ENCODE measurements at regions not wholly inside any gene's neighbourhood (a gene's known extent, or its start where the extent isn't known, plus 50 kb on each side); places are given as distances from the start of the nearest gene placed in this dataset.

- H3K4me1 ChIP-seq (ENCODE audit: control insufficient read depth, insufficient read depth, low read length), result no peaks in the 10 kb centered on the region
- H2BK5ac ChIP-seq (ENCODE audit: low read depth, low read length, poor library complexity, severe bottlenecking), result no peak overlapping the region
- intact Hi-C loops (cut with micrococcal nuclease) (no loop called here), in situ Hi-C loops (cut with MboI; ENCODE audit: low sequenced_read_pairs) (no loop called here), dilution Hi-C loops (cut with HindIII; ENCODE audit: low sequenced_read_pairs, unreplicated experiment) (no loop called here)
- ChIA-PET CTCF (no interaction called here), POLR2A (ENCODE audit: unreplicated experiment) (no interaction called here)
- no peak overlapping the region for H4K5ac ChIP-seq (ENCODE audit: low read depth, low read length)
- no peak overlapping the region for H2BK120ac ChIP-seq (ENCODE audit: low read depth, low read length)
- H3K23ac ChIP-seq (ENCODE audit: low read depth, low read length), result no peak overlapping the region
- no peak overlapping the region for H3K4me2 ChIP-seq (ENCODE audit: low read depth, low read length)
- H4K8ac ChIP-seq (ENCODE audit: low read depth in 2 of 2, low read length in 2 of 2), result no peak overlapping the region
- no peaks in the 10 kb centered on the region for H3K79me1 ChIP-seq (ENCODE audit: low read depth in 1 of 2, low read length in 2 of 2)
- no peaks in the 10 kb centered on the region for H3K36me3 ChIP-seq (ENCODE audit: control insufficient read depth, insufficient read depth, low read length)
- H3K9me3 ChIP-seq (ENCODE audit: control insufficient read depth, insufficient read depth, low read length), result no peaks in the 10 kb centered on the region
- no peak overlapping the region for H3K14ac ChIP-seq (replicated peaks; ENCODE audit: low read depth, low read length)
- no peaks in the 10 kb centered on the region for H4K20me1 ChIP-seq (ENCODE audit: insufficient read depth, low read length)
- H2BK20ac ChIP-seq (ENCODE audit: low read depth, low read length), result no peak overlapping the region
- H3K27ac ChIP-seq (ENCODE audit: insufficient read depth, low read length), result no peak overlapping the region
- H4K91ac ChIP-seq (ENCODE audit: insufficient read depth, low read depth, low read length), result no peak overlapping the region
- no peak overlapping the region for H2AK5ac ChIP-seq (ENCODE audit: low read depth, low read length)
- no peak overlapping the region for H2AFZ ChIP-seq (replicated peaks; ENCODE audit: low read length, poor library complexity)
- no TSS peak for BruUV-seq (replicated peaks)
- no peak overlapping the region for H3K4me3 ChIP-seq (ENCODE audit: insufficient read depth, low read depth, low read length)
- no peak overlapping the region for H3K56ac ChIP-seq (ENCODE audit: extremely low read depth, insufficient read depth, low read length)
- H2BK15ac ChIP-seq (ENCODE audit: low read depth, low read length), result no peak overlapping the region
- WGBS, 2 experiments (ENCODE audit: extremely low coverage in 2 of 2, insufficient read length in 1 of 2), result 100% methylated on average over 2 of the region's 4 CpGs; no CpG with 5 or more reads in 1 of the 2 experiments
- no peak overlapping the region for H3K18ac ChIP-seq (ENCODE audit: low read depth, low read length)
- H3K27me3 ChIP-seq (ENCODE audit: control insufficient read depth, insufficient read depth, low read length), result no peaks in the 10 kb centered on the region; the same call in 1 of the 2 replicates
- H3K9ac ChIP-seq (ENCODE audit: low read depth, low read length), result no peak overlapping the region
- no peak overlapping the region for H3K4ac ChIP-seq (ENCODE audit: low read depth, low read length)
- ATAC-seq (ENCODE audit: low read depth) (no peak), DNase-seq (no peak)
- TF ChIP-seq POLR2A (IDR thresholded peaks at IDR 0.05; ENCODE audit: low read depth, low read length) (no peak), CHD1 (IDR thresholded peaks at IDR 0.05; ENCODE audit: low read depth, low read length) (no peak), FOS (IDR thresholded peaks at IDR 0.05; ENCODE audit: low read depth, low read length) (no peak), MAZ (IDR thresholded peaks at IDR 0.05; ENCODE audit: borderline replicate concordance, low read depth, low read length) (no peak), BHLHE40 (IDR thresholded peaks at IDR 0.05; ENCODE audit: low read depth, low read length) (no peak), ELK1 (IDR thresholded peaks at IDR 0.05; ENCODE audit: borderline replicate concordance, low read depth, low read length) (no peak), RCOR1 (IDR thresholded peaks at IDR 0.05; ENCODE audit: insufficient replicate concordance, low read length) (no peak)
- TF ChIP-seq, protein P1, sequence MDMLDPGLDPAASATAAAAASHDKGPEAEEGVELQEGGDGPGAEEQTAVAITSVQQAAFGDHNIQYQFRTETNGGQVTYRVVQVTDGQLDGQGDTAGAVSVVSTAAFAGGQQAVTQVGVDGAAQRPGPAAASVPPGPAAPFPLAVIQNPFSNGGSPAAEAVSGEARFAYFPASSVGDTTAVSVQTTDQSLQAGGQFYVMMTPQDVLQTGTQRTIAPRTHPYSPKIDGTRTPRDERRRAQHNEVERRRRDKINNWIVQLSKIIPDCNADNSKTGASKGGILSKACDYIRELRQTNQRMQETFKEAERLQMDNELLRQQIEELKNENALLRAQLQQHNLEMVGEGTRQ (IDR thresholded peaks at IDR 0.05; ENCODE audit: low read depth, low read length), result no peak
- no peak overlapping the region for H2AK9ac ChIP-seq (replicated peaks; ENCODE audit: low read depth, low read length, poor library complexity)
- no peaks in the 10 kb centered on the region for H3K9me1 ChIP-seq (ENCODE audit: insufficient read depth, low read length)
Measured at GRCh38 chrX:9269134-9269533, 195.7 kb upstream of the TBL1X start.

Measured in IMR-90 (cell line).